IMR-90 (cell line): ENCODE measurements at regions not wholly inside any gene's neighbourhood (a gene's known extent, or its start where the extent isn't known, plus 50 kb on each side); places are given as distances from the start of the nearest gene placed in this dataset.

Source experiments
- ATAC-seq: fragments of 200-7000 bp; cut with Tn5 transposase; 2 replicates; pipeline ENCODE4 v1.9.1; 2020; ENCODE audit warnings: low read depth, mild to moderate bottlenecking, moderate library complexity
- BruUV-seq: library from RNA; stranded (reverse); fragments of 400-500 nt; replicated peaks from 2 replicates; lab custom pipeline; 2021; lab: Mats Ljungman, UMichigan
- CTCF ChIA-PET: fragments of 300-600 bp; formaldehyde crosslinking; extraction: SDS; loops from one replicate; lab custom pipeline; 2021; ENCODE audit warnings: antibody characterized with exemption; lab: Yijun Ruan, JAX
- POLR2A ChIA-PET: fragments of 300-600 bp; sonication (Branson Sonifier 250); formaldehyde crosslinking; loops from one replicate; lab custom pipeline; 2022; ENCODE audit warnings: antibody characterized with exemption; ENCODE audit not compliant: unreplicated experiment; lab: Charles Lee
- DNase-seq: peaks from one replicate; pipeline ENCODE4 v3.0.0; 2013
- H2AFZ ChIP-seq: replicated peaks from 2 replicates; pipeline ENCODE3; 2013; ENCODE audit warnings: low read length, mild to moderate bottlenecking; ENCODE audit not compliant: poor library complexity
- H2AK5ac ChIP-seq: 2 replicates; pipeline ENCODE4 v1.6.1; 2013; ENCODE audit warnings: low read depth, low read length, inconsistent platforms
- H2AK9ac ChIP-seq: replicated peaks from 2 replicates; pipeline ENCODE3; 2013; ENCODE audit warnings: mild to moderate bottlenecking, low read depth, low read length, moderate library complexity; ENCODE audit not compliant: poor library complexity
- H2BK120ac ChIP-seq: 2 replicates; pipeline ENCODE4 v1.6.1; 2013; ENCODE audit warnings: low read depth, low read length, inconsistent platforms
- H2BK15ac ChIP-seq: 3 replicates; pipeline ENCODE4 v1.6.1; 2013; ENCODE audit warnings: low read depth, low read length, inconsistent platforms
- H2BK20ac ChIP-seq: 2 replicates; pipeline ENCODE4 v1.6.1; 2013; ENCODE audit warnings: low read depth, mild to moderate bottlenecking, inconsistent platforms, low read length, moderate library complexity
- H2BK5ac ChIP-seq: 2 replicates; pipeline ENCODE4 v1.6.1; 2013; ENCODE audit warnings: mild to moderate bottlenecking, low read depth, low read length, inconsistent platforms; ENCODE audit not compliant: poor library complexity, severe bottlenecking
- H3K14ac ChIP-seq: replicated peaks from 2 replicates; pipeline ENCODE4 v1.6.1; 2013; ENCODE audit warnings: low read depth, low read length, inconsistent platforms
- H3K18ac ChIP-seq: 2 replicates; pipeline ENCODE4 v1.6.1; 2013; ENCODE audit warnings: low read depth, low read length, control low read depth
- H3K23ac ChIP-seq: 2 replicates; pipeline ENCODE4 v1.6.1; 2013; ENCODE audit warnings: low read depth, low read length, inconsistent platforms
- H3K27ac ChIP-seq: 2 replicates; pipeline ENCODE4 v1.5.1; 2013; ENCODE audit warnings: mild to moderate bottlenecking, control low read depth, low read length; ENCODE audit not compliant: insufficient read depth
- H3K27me3 ChIP-seq: 2 replicates; pipeline ENCODE4 v1.6.1; 2013; ENCODE audit warnings: low read length; ENCODE audit not compliant: control insufficient read depth, insufficient read depth
- H3K36me3 ChIP-seq: 2 replicates; pipeline ENCODE4 v1.6.1; 2013; ENCODE audit warnings: low read length, mixed read lengths; ENCODE audit not compliant: control insufficient read depth, insufficient read depth
- H3K4ac ChIP-seq: 2 replicates; pipeline ENCODE4 v1.6.1; 2013; ENCODE audit warnings: low read depth, low read length, inconsistent platforms
- H3K4me1 ChIP-seq: 2 replicates; pipeline ENCODE4 v1.6.1; 2013; ENCODE audit warnings: low read length, mixed read lengths; ENCODE audit not compliant: control insufficient read depth, insufficient read depth
- H3K4me2 ChIP-seq: 2 replicates; pipeline ENCODE4 v1.6.1; 2013; ENCODE audit warnings: low read depth, mild to moderate bottlenecking, control low read depth, low read length, moderate library complexity
- H3K4me3 ChIP-seq: 2 replicates; pipeline ENCODE4 v1.5.1; 2013; ENCODE audit warnings: low read depth, mild to moderate bottlenecking, control low read depth, low read length, moderate library complexity; ENCODE audit not compliant: insufficient read depth
- H3K56ac ChIP-seq: 2 replicates; pipeline ENCODE4 v1.6.1; 2013; ENCODE audit warnings: low read length, inconsistent platforms; ENCODE audit not compliant: insufficient read depth; ENCODE audit errors: extremely low read depth
- H3K79me1 ChIP-seq, 2 experiments: 2 replicates each; pipeline ENCODE4 v1.6.1; 2013; ENCODE audit warnings: low read length in 2 of 2, inconsistent platforms in 1 of 2, low read depth in 1 of 2
- H3K9ac ChIP-seq: 2 replicates; pipeline ENCODE4 v1.6.1; 2013; ENCODE audit warnings: low read depth, low read length, control low read depth
- H3K9me1 ChIP-seq: 2 replicates; pipeline ENCODE4 v1.6.1; 2013; ENCODE audit warnings: low read length, inconsistent platforms; ENCODE audit not compliant: insufficient read depth
- H3K9me3 ChIP-seq: 2 replicates; pipeline ENCODE4 v1.6.1; 2013; ENCODE audit warnings: low read length; ENCODE audit not compliant: control insufficient read depth, insufficient read depth
- H4K20me1 ChIP-seq: 2 replicates; pipeline ENCODE4 v1.6.1; 2013; ENCODE audit warnings: low read length, inconsistent platforms; ENCODE audit not compliant: insufficient read depth
- H4K5ac ChIP-seq: 2 replicates; pipeline ENCODE4 v1.6.1; 2013; ENCODE audit warnings: mild to moderate bottlenecking, low read depth, low read length, control low read depth
- H4K8ac ChIP-seq, 2 experiments: 2 replicates each; pipeline ENCODE4 v1.6.1; 2013; ENCODE audit warnings: low read depth in 2 of 2, low read length in 2 of 2, control low read depth in 1 of 2, inconsistent platforms in 1 of 2
- H4K91ac ChIP-seq: 2 replicates; pipeline ENCODE4 v1.6.1; 2013; ENCODE audit warnings: low read depth, low read length, inconsistent platforms; ENCODE audit not compliant: insufficient read depth
- CEBPB ChIP-seq: IDR thresholded peaks from 2 replicates; pipeline ENCODE4 v1.6.1; 2012; ENCODE audit warnings: low read depth, low read length, improper control_type of control experiment
- CHD1 ChIP-seq: IDR thresholded peaks from 2 replicates; pipeline ENCODE4 v1.6.1; 2012; ENCODE audit warnings: low read depth, low read length, improper control_type of control experiment
- MAFK ChIP-seq: IDR thresholded peaks from 2 replicates; pipeline ENCODE4 v1.6.1; 2012; ENCODE audit warnings: low read depth, low read length, improper control_type of control experiment
- MAZ ChIP-seq: IDR thresholded peaks from 2 replicates; pipeline ENCODE4 v1.6.1; 2012; ENCODE audit warnings: low read depth, mild to moderate bottlenecking, low read length, improper control_type of control experiment, moderate library complexity, borderline replicate concordance
- MXI1 ChIP-seq: IDR thresholded peaks from 2 replicates; pipeline ENCODE4 v1.6.1; 2012; ENCODE audit warnings: low read depth, mild to moderate bottlenecking, low read length, moderate library complexity, borderline replicate concordance
- NFE2L2 ChIP-seq: fragments of 150-350 bp; IDR thresholded peaks from 2 replicates; pipeline ENCODE4 v1.6.1; 2016; ENCODE audit warnings: low read depth, mild to moderate bottlenecking, low read length
- POLR2A ChIP-seq: IDR thresholded peaks from 2 replicates; pipeline ENCODE4 v1.6.1; 2012; ENCODE audit warnings: mild to moderate bottlenecking, low read depth, low read length
- RAD21 ChIP-seq: IDR thresholded peaks from 2 replicates; pipeline ENCODE4 v1.6.1; 2012; ENCODE audit warnings: low read length, improper control_type of control experiment
- RCOR1 ChIP-seq: IDR thresholded peaks from 2 replicates; pipeline ENCODE4 v1.6.1; 2012; ENCODE audit warnings: mild to moderate bottlenecking, low read length, improper control_type of control experiment; ENCODE audit not compliant: insufficient replicate concordance
- RFX5 ChIP-seq: IDR thresholded peaks from 2 replicates; pipeline ENCODE4 v1.8.0; 2012; ENCODE audit warnings: low read depth, mild to moderate bottlenecking, low read length, moderate library complexity
- WGBS, 2 experiments: methylation state at CpG; one replicate each; pipeline versions ENCODE4 v1.1.5 to v1.1.7; 2013; ENCODE audit warnings: missing lambda C conversion rate in 2 of 2; ENCODE audit not compliant: insufficient read length in 1 of 2; ENCODE audit errors: extremely low coverage in 2 of 2; 5-methylcytosine and 5-hydroxymethylcytosine counted together
- dilution Hi-C: fragments of 300-500 bp; cut with HindIII; formaldehyde crosslinking; loops from one replicate; pipeline ENCODE4 v1.14.3; 2018; ENCODE audit warnings: low sequenced_read_pairs; ENCODE audit not compliant: unreplicated experiment
- in situ Hi-C: fragments of 300-500 bp; cut with MboI; formaldehyde crosslinking; loops from 3 replicates; pipeline ENCODE4 v1.14.3; 2019; ENCODE audit warnings: low sequenced_read_pairs, inconsistent platforms, mixed read lengths
- intact Hi-C: fragments of 100-400 bp; cut with micrococcal nuclease; formaldehyde crosslinking; loops from 2 replicates; pipeline ENCODE4 v1.10.0; 2022
- TF ChIP-seq, protein P1 (sequence below): fragments of 150-350 bp; IDR thresholded peaks from 2 replicates; pipeline ENCODE4 v1.6.1; 2017; ENCODE audit warnings: mild to moderate bottlenecking, antibody characterized with exemption, low read length, low read depth
- TF ChIP-seq, protein P2 (sequence below): fragments of 150-350 bp; IDR thresholded peaks from 2 replicates; pipeline ENCODE4 v1.6.1; 2016; ENCODE audit warnings: low read depth, mild to moderate bottlenecking, low read length, moderate library complexity, borderline replicate concordance

DNA sequence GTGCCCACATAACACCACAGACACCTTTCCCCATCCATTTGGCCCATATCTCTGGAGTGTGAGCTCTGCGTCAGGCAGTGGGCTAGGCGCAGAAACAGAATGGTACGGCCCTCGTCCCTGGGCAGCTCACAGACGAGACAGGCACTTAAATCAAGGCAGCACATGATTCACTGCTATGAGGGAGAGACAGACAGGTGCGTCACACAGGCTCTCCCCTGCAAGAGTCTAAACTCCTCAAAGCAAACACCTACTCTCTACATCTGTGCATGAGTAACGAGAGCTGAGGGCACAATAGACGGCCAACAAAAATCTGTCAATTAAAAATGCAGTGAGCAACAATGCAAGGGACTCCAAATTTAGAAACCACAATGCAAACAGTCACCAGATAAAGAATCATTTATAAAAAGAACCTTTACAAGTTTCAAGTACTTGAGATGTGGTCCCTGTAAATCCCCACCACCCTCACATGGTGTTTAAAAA is 348.9 kb downstream of the UQCRFS1 start:
- H3K4me3 ChIP-seq = no peak overlapping the region
- CTCF ChIA-PET = no interaction called here
- no peak overlapping the region for H3K14ac ChIP-seq
- no peak overlapping the region for H3K18ac ChIP-seq
- H3K36me3 ChIP-seq = no peaks in the 10 kb centered on the region
- H2BK15ac ChIP-seq = no peak overlapping the region
- no peak overlapping the region for H4K91ac ChIP-seq
- no peaks in the 10 kb centered on the region for H3K79me1 ChIP-seq
- H2BK20ac ChIP-seq = no peak overlapping the region
- no peaks in the 10 kb centered on the region for H3K4me1 ChIP-seq
- H2AK5ac ChIP-seq = no peak overlapping the region
- TF ChIP-seq RFX5 = no peak
- TF ChIP-seq CEBPB = no peak
- TF ChIP-seq RCOR1 = no peak
- no peak for TF ChIP-seq MAZ
- no peak for TF ChIP-seq MAFK
- TF ChIP-seq POLR2A = no peak
- no peak for TF ChIP-seq RAD21
- TF ChIP-seq NFE2L2 = no peak
- no peak for TF ChIP-seq MXI1
- TF ChIP-seq, protein P1, sequence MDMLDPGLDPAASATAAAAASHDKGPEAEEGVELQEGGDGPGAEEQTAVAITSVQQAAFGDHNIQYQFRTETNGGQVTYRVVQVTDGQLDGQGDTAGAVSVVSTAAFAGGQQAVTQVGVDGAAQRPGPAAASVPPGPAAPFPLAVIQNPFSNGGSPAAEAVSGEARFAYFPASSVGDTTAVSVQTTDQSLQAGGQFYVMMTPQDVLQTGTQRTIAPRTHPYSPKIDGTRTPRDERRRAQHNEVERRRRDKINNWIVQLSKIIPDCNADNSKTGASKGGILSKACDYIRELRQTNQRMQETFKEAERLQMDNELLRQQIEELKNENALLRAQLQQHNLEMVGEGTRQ = no peak
- TF ChIP-seq, protein P2, sequence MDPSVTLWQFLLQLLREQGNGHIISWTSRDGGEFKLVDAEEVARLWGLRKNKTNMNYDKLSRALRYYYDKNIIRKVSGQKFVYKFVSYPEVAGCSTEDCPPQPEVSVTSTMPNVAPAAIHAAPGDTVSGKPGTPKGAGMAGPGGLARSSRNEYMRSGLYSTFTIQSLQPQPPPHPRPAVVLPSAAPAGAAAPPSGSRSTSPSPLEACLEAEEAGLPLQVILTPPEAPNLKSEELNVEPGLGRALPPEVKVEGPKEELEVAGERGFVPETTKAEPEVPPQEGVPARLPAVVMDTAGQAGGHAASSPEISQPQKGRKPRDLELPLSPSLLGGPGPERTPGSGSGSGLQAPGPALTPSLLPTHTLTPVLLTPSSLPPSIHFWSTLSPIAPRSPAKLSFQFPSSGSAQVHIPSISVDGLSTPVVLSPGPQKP = no peak
- no peak for TF ChIP-seq CHD1
- ATAC-seq (no peak), DNase-seq (no peak)
- H3K56ac ChIP-seq = no peak overlapping the region
- no peak overlapping the region for H2AFZ ChIP-seq
- H3K9ac ChIP-seq = no peak overlapping the region
- H3K4me2 ChIP-seq = no peak overlapping the region
- H3K23ac ChIP-seq = no peak overlapping the region
- H2BK120ac ChIP-seq = no peak overlapping the region
- in situ Hi-C loops (no loop called here), intact Hi-C loops (no loop called here), dilution Hi-C loops (no loop called here)
- H3K4ac ChIP-seq = no peak overlapping the region
- BruUV-seq = no TSS peak
- no peak overlapping the region for H4K5ac ChIP-seq
- WGBS, 2 experiments = 80% methylated on average over 1 of the region's 8 CpGs; no CpG with 5 or more reads in 1 of the 2 experiments
- no peak overlapping the region for H2BK5ac ChIP-seq
- no peak overlapping the region for H3K27ac ChIP-seq
- no peak overlapping the region for H4K8ac ChIP-seq
- peaks cover 3% of the 10 kb centered on the region; the same call in 1 of the 2 replicates for H3K9me3 ChIP-seq
- no peaks in the 10 kb centered on the region for H4K20me1 ChIP-seq
- no peaks in the 10 kb centered on the region for H3K9me1 ChIP-seq
- H3K27me3 ChIP-seq = no peaks in the 10 kb centered on the region
- POLR2A ChIA-PET = no interaction called here
- no peak overlapping the region for H2AK9ac ChIP-seq
